ENCODE measurements at regions not wholly inside any gene's neighbourhood (a gene's known extent, or its start where the extent isn't known, plus 50 kb on each side); places are given as distances from the start of the nearest gene placed in this dataset.

DNA sequence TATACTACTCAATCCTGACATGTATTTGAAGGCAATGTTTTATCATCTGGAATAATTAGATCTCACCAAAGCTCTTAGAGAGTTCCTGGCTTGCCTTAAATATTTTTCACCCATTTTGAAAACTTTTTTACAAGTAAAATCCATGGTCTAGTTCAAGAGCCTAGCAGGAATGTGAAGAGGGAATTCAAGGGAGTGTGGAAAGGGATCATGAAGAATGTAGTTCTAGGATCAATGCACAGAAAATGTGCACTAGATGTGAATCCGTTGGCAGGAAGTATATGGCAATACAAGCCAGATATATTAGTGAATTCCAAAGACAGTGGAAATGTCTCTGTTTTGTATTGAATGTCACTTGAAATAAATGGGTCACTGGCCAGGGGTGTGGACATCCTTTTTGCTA, 167.9 kb upstream of the MOCS2 start:
- ChIA-PET POLR2A (no interaction called here), CTCF (interaction anchor here (0.9 to 1.5 kb wide), 2 partner anchors 10 to 28 kb away, joined by 3 read pairs; no protein-coding TSS in a partner anchor)
- DNase-seq (ENCODE audit: low read depth), result no peak
- no peaks in the 10 kb centered on the region for H3K27me3 ChIP-seq (ENCODE audit: control insufficient read depth, insufficient read depth, low read length)
- TF ChIP-seq, protein P1, sequence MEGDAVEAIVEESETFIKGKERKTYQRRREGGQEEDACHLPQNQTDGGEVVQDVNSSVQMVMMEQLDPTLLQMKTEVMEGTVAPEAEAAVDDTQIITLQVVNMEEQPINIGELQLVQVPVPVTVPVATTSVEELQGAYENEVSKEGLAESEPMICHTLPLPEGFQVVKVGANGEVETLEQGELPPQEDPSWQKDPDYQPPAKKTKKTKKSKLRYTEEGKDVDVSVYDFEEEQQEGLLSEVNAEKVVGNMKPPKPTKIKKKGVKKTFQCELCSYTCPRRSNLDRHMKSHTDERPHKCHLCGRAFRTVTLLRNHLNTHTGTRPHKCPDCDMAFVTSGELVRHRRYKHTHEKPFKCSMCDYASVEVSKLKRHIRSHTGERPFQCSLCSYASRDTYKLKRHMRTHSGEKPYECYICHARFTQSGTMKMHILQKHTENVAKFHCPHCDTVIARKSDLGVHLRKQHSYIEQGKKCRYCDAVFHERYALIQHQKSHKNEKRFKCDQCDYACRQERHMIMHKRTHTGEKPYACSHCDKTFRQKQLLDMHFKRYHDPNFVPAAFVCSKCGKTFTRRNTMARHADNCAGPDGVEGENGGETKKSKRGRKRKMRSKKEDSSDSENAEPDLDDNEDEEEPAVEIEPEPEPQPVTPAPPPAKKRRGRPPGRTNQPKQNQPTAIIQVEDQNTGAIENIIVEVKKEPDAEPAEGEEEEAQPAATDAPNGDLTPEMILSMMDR (IDR thresholded peaks at IDR 0.05; ENCODE audit: insufficient read depth, low read depth, low read length), result no peak
- H3K36me3 ChIP-seq (ENCODE audit: control insufficient read depth, insufficient read depth, low read length), result no peaks in the 10 kb centered on the region
- no peak overlapping the region for H3K4me3 ChIP-seq (ENCODE audit: low read depth, low read length)

DNA sequence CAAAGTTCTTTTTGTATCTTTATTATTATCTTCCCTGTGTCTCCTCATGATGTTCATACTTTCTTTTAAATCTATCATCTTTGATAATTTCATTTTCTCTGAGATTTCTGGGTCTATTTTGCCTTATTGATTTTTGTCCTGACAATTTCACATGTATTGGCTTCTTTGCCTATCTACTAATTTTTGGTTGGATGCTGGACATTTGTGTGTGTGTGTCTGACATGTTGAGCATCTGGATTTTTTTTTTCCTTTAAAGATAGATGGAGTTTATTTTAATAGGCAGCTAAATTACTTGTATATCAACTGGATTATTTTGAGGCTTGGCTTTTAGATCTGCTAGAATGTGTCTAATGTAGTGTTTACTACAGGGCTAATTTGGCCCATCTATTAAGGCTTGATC, 178.0 kb upstream of the MOCS2 start:
- ChIA-PET POLR2A (no interaction called here), CTCF (interaction anchor here (0.7 kb wide), 1 partner anchor 11 kb away, joined by 3 read pairs; no protein-coding TSS in a partner anchor)
- Histone ChIP-seq H3K4me3 (ENCODE audit: low read depth, low read length) (no peak overlapping the region), H3K36me3 (ENCODE audit: control insufficient read depth, insufficient read depth, low read length) (no peaks in the 10 kb centered on the region), H3K27me3 (ENCODE audit: control insufficient read depth, insufficient read depth, low read length) (no peaks in the 10 kb centered on the region; the same call in 1 of the 2 replicates)
- TF ChIP-seq, protein P1 (IDR thresholded peaks at IDR 0.05; ENCODE audit: insufficient read depth, low read depth, low read length), result no peak
- no peak for DNase-seq (ENCODE audit: low read depth)

DNA sequence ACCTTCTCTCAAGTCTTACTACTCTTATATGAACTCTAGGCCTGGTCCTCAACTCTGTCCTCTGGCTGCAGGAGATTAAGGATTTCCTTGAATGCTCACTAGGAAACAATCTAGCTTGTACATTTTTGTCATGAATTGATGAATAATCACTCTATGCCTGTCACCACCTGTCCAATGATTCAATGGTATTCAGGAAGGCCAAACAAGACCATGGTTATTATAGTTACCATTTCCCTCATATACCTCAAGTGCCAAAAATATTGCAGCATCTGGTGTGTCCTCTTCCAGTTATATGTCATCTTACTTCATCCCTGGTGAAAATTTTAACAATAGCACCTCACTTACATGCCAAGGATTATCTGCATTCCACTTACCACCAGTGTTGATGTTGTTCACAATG, 179.0 kb upstream of the MOCS2 start:
- H3K36me3 ChIP-seq (ENCODE audit: control insufficient read depth, insufficient read depth, low read length), result no peaks in the 10 kb centered on the region
- TF ChIP-seq, protein P1 (IDR thresholded peaks at IDR 0.05; ENCODE audit: insufficient read depth, low read depth, low read length), result no peak
- no peak for DNase-seq (ENCODE audit: low read depth)
- POLR2A ChIA-PET, result no interaction called here
- no peak overlapping the region for H3K4me3 ChIP-seq (ENCODE audit: low read depth, low read length)
- CTCF ChIA-PET, result no interaction called here
- no peaks in the 10 kb centered on the region; the same call in 1 of the 2 replicates for H3K27me3 ChIP-seq (ENCODE audit: control insufficient read depth, insufficient read depth, low read length)

DNA sequence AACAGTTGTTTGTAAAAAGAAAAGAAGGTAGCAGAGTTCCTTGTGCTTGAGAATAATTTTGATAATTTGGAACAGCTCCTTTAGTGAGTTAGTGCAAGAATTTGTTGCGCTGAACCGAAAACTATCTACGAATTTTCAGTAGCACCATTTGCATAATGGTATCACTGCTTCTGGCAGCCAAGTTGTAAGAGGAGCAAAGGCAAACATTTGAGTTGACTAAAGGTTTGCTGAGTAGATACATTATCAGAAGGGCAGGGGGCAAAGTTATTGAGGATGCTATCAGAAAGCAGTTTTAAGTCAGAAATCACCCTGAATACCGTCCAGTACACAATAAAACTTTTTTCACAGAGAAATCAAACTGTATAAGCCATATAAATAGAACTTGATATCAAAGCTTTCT, 181.5 kb upstream of the MOCS2 start:
- TF ChIP-seq, protein P1 (IDR thresholded peaks at IDR 0.05; ENCODE audit: insufficient read depth, low read depth, low read length), result no peak
- Histone ChIP-seq H3K27me3 (ENCODE audit: control insufficient read depth, insufficient read depth, low read length) (no peaks in the 10 kb centered on the region; the same call in 1 of the 2 replicates), H3K4me3 (ENCODE audit: low read depth, low read length) (no peak overlapping the region), H3K36me3 (ENCODE audit: control insufficient read depth, insufficient read depth, low read length) (no peaks in the 10 kb centered on the region)
- POLR2A ChIA-PET, result no interaction called here
- no peak for DNase-seq (ENCODE audit: low read depth)
- CTCF ChIA-PET, result interaction anchor here (0.8 kb wide), 1 partner anchor 12 kb away, joined by 5 read pairs; no protein-coding TSS in a partner anchor

DNA sequence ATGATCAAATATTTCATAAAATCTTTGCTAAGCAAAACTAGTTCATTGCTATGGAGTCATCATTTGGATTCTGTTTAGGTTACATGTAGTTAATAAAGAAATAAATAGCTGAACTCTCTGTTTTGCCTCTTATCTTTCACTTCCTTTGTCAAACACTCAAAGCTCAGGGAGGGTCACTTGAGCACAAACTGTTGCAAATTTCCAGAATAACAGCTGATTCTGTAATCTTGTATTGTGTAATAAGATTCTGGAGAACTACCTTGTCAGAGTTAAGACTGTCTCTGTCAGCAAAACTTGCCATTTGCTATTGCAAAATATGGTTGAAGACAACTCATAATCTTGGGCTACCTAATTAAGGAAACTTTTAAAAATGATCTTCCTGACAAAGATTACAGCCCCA, 182.0 kb upstream of the MOCS2 start:
- no peak overlapping the region for H3K4me3 ChIP-seq (ENCODE audit: low read depth, low read length)
- H3K36me3 ChIP-seq (ENCODE audit: control insufficient read depth, insufficient read depth, low read length), result no peaks in the 10 kb centered on the region
- TF ChIP-seq, protein P1 (IDR thresholded peaks at IDR 0.05; ENCODE audit: insufficient read depth, low read depth, low read length), result no peak
- CTCF ChIA-PET, result interaction anchor here (0.8 kb wide), 1 partner anchor 13 kb away, joined by 5 read pairs; no protein-coding TSS in a partner anchor
- POLR2A ChIA-PET, result no interaction called here
- no peak for DNase-seq (ENCODE audit: low read depth)
- H3K27me3 ChIP-seq (ENCODE audit: control insufficient read depth, insufficient read depth, low read length), result no peaks in the 10 kb centered on the region; the same call in 1 of the 2 replicates
